GM12878 (cell line): ENCODE measurements at regions not wholly inside any gene's neighbourhood (a gene's known extent, or its start where the extent isn't known, plus 50 kb on each side); places are given as distances from the start of the nearest gene placed in this dataset.

Source experiments
- ATAC-seq: fragments of 200-7000 bp; cut with Tn5 transposase; 3 replicates; pipeline ENCODE4 v1.9.1; 2020; ENCODE audit warnings: mild to moderate bottlenecking, moderate library complexity
- BruUV-seq: library from RNA; stranded (reverse); fragments of 400-500 nt; replicated peaks from 2 replicates; lab custom pipeline; 2021; lab: Mats Ljungman, UMichigan
- CTCF ChIA-PET: fragments of 300-600 bp; sonication (Branson Sonifier 250); formaldehyde crosslinking; extraction: SDS; loops from one replicate; lab custom pipeline; 2021; ENCODE audit warnings: inconsistent platforms; lab: Yijun Ruan, JAX
- POLR2A ChIA-PET: fragments of 350-600 bp; formaldehyde crosslinking; extraction: SDS; loops from one replicate; lab custom pipeline; 2021; ENCODE audit warnings: inconsistent platforms; lab: Charles Lee
- RAD21 ChIA-PET: fragments of 300-600 bp; sonication (Branson Sonifier 250); formaldehyde crosslinking; loops from one replicate; lab custom pipeline; 2023; ENCODE audit warnings: antibody characterized with exemption; ENCODE audit not compliant: unreplicated experiment; lab: Charles Lee
- SMC1A ChIA-PET: fragments of 300-600 bp; sonication (Branson Sonifier 250); formaldehyde crosslinking; loops from one replicate; lab custom pipeline; 2023; ENCODE audit not compliant: unreplicated experiment, uncharacterized antibody; lab: Charles Lee
- DNase-seq: peaks from one replicate; pipeline ENCODE4 v3.0.0-alpha.2; 2011; ENCODE audit warnings: low read depth, low spot score
- FAIRE-seq: peaks from 3 replicates; lab custom pipeline; 2011; peaks lifted over from hg19 to GRCh38; lab: Jason Lieb, UNC
- H2AFZ ChIP-seq: 2 replicates; pipeline ENCODE4 v1.6.0; 2011; ENCODE audit warnings: low read depth, low read length, control low read depth; ENCODE audit not compliant: control insufficient read depth
- H3K27ac ChIP-seq: 2 replicates; pipeline ENCODE4 v1.5.1; 2011; ENCODE audit warnings: control low read depth; ENCODE audit not compliant: control insufficient read depth, insufficient read depth
- H3K27me3 ChIP-seq, 2 experiments: replicated peaks in 1 of 2; 2 replicates each; pipeline versions ENCODE4 v1.6.0 to v1.6.1; 2011; ENCODE audit warnings: low read length in 1 of 2; ENCODE audit not compliant: control insufficient read depth in 2 of 2, insufficient read depth in 2 of 2
- H3K36me3 ChIP-seq, 2 experiments: 2 replicates each; pipeline ENCODE4 v1.5.1; 2011; ENCODE audit warnings: low read length in 1 of 2; ENCODE audit not compliant: control insufficient read depth in 2 of 2, insufficient read depth in 2 of 2
- H3K4me1 ChIP-seq: 2 replicates; pipeline ENCODE4 v1.6.1; 2011; ENCODE audit warnings: mild to moderate bottlenecking, low read length, moderate library complexity, mixed read lengths; ENCODE audit not compliant: control insufficient read depth, insufficient read depth
- H3K4me2 ChIP-seq: 2 replicates; pipeline ENCODE4 v1.6.0; 2011; ENCODE audit warnings: control low read depth; ENCODE audit not compliant: control insufficient read depth, insufficient read depth
- H3K4me3 ChIP-seq: fragments of 200-600 bp; sonication (generic); 2 replicates; pipeline ENCODE4 v1.5.1; 2016
- H3K79me2 ChIP-seq: 2 replicates; pipeline ENCODE4 v1.6.0; 2011; ENCODE audit warnings: low read length; ENCODE audit not compliant: control insufficient read depth, insufficient read depth
- H3K9ac ChIP-seq: 2 replicates; pipeline ENCODE4 v1.8.0; 2011; ENCODE audit warnings: low read length, control low read depth, mixed read lengths; ENCODE audit not compliant: control insufficient read depth, insufficient read depth
- H3K9me3 ChIP-seq: replicated peaks from 3 replicates; pipeline ENCODE4 v1.5.1; 2011; ENCODE audit warnings: mild to moderate bottlenecking, low read length; ENCODE audit not compliant: control insufficient read depth, insufficient read depth
- H4K20me1 ChIP-seq: 2 replicates; pipeline ENCODE4 v1.6.0; 2011; ENCODE audit not compliant: control insufficient read depth, insufficient read depth
- CREM ChIP-seq: IDR thresholded peaks from 2 replicates; pipeline ENCODE4 v1.6.1; 2014; ENCODE audit warnings: antibody characterized with exemption, low read depth
- E2F4 ChIP-seq: IDR thresholded peaks from 2 replicates; pipeline ENCODE4 v1.6.1; 2012; ENCODE audit warnings: low read depth, low read length, improper control_type of control experiment
- FOS ChIP-seq: IDR thresholded peaks from 3 replicates; pipeline ENCODE4 v1.6.1; 2011; ENCODE audit warnings: borderline replicate concordance; ENCODE audit not compliant: insufficient read length; ENCODE audit errors: extremely low read depth
- GATAD2B ChIP-seq: fragments of 450-650 bp; conservative IDR thresholded peaks from 2 replicates; pipeline ENCODE4 v1.6.1; 2017; ENCODE audit warnings: low read depth, mild to moderate bottlenecking, moderate library complexity
- HDAC2 ChIP-seq: fragments of 200-600 bp; sonication (generic); IDR thresholded peaks from 2 replicates; pipeline ENCODE4 v1.6.1; 2017
- IKZF2 ChIP-seq, 2 experiments: fragments of 450-650 bp; IDR thresholded peaks; 2 replicates each; pipeline ENCODE4 v1.6.1; 2017; ENCODE audit warnings: mild to moderate bottlenecking in 2 of 2, moderate library complexity in 2 of 2
- KLF5 ChIP-seq: fragments of 450-650 bp; IDR thresholded peaks from 2 replicates; pipeline ENCODE4 v1.6.1; 2014; ENCODE audit warnings: mild to moderate bottlenecking; ENCODE audit not compliant: partially characterized antibody
- LARP7 ChIP-seq: fragments of 450-650 bp; IDR thresholded peaks from 2 replicates; pipeline ENCODE4 v1.6.1; 2017; ENCODE audit warnings: mild to moderate bottlenecking
- NFXL1 ChIP-seq: fragments of 450-650 bp; IDR thresholded peaks from 2 replicates; pipeline ENCODE4 v1.6.1; 2017; ENCODE audit warnings: antibody characterized with exemption, mild to moderate bottlenecking, borderline replicate concordance
- RELA ChIP-seq: fragments of 450-650 bp; IDR thresholded peaks from 2 replicates; pipeline ENCODE4 v1.8.0; 2014; ENCODE audit warnings: borderline replicate concordance; ENCODE audit not compliant: partially characterized antibody
- RELB ChIP-seq: fragments of 450-650 bp; IDR thresholded peaks from 2 replicates; pipeline ENCODE4 v1.6.1; 2017; ENCODE audit warnings: low read depth, mild to moderate bottlenecking, moderate library complexity
- SMAD1 ChIP-seq: fragments of 450-650 bp; IDR thresholded peaks from 2 replicates; pipeline ENCODE4 v1.6.1; 2018; ENCODE audit warnings: mild to moderate bottlenecking, low read depth; ENCODE audit not compliant: partially characterized antibody
- SMARCA5 ChIP-seq: fragments of 450-650 bp; IDR thresholded peaks from 2 replicates; pipeline ENCODE4 v1.6.1; 2017; ENCODE audit warnings: mild to moderate bottlenecking
- SMC3 ChIP-seq: IDR thresholded peaks from 2 replicates; pipeline ENCODE4 v1.6.1; 2011; ENCODE audit warnings: low read length, improper control_type of control experiment, borderline replicate concordance
- SUPT20H ChIP-seq: IDR thresholded peaks from 2 replicates; pipeline ENCODE4 v1.6.1; 2011; ENCODE audit warnings: low read depth, mild to moderate bottlenecking, low read length, moderate library complexity, borderline replicate concordance; ENCODE audit not compliant: control insufficient read depth
- TARDBP ChIP-seq: IDR thresholded peaks from 2 replicates; pipeline ENCODE4 v1.6.1; 2016; ENCODE audit warnings: borderline replicate concordance
- YY1 ChIP-seq: IDR thresholded peaks from 2 replicates; pipeline ENCODE4 v1.6.1; 2011; ENCODE audit warnings: low read depth, mild to moderate bottlenecking, low read length
- ZNF24 ChIP-seq: fragments of 450-650 bp; IDR thresholded peaks from 2 replicates; pipeline ENCODE4 v1.6.1; 2017; ENCODE audit warnings: antibody characterized with exemption, mild to moderate bottlenecking
- WGBS: methylation state at CpG from one replicate; pipeline ENCODE4 v1.1.6; 2016; ENCODE audit warnings: low lambda C conversion rate; ENCODE audit not compliant: insufficient replicate concordance, insufficient coverage; ENCODE audit errors: missing lambda C conversion rate; 5-methylcytosine and 5-hydroxymethylcytosine counted together
- in situ Hi-C: fragments of 300-500 bp; cut with MboI; formaldehyde crosslinking; loops from 9 replicates; pipeline ENCODE4 v1.14.3; 2018; ENCODE audit warnings: mixed read lengths
- intact Hi-C: fragments of 100-400 bp; cut with micrococcal nuclease; formaldehyde crosslinking; loops from one replicate; pipeline ENCODE4 v1.14.2; 2022; ENCODE audit not compliant: unreplicated experiment
- TF ChIP-seq, protein P1 (sequence below): IDR thresholded peaks from 2 replicates; pipeline ENCODE4 v1.6.1; 2012; ENCODE audit warnings: low read depth, low read length, improper control_type of control experiment

DNA sequence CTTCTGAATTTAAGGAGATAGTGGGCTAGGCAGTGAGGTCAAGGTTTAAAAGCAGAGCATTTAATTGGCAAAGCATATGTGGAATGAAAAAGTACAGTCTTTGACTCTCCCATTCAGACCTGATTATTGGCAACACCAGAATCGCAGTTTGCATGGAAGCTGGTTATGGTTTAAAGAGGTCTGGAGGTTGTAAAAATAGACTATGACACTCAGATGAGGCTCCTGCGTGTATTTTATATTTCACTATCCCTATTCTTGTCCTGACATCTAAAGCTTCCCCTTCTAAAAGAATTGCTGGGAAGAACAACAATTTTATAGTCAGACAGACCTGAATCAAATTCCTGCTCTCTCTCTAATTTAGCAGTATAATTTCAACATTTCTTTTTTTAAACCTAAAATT, 302.9 kb downstream of the PCDH7 start:
- Histone ChIP-seq H3K27ac (no peak overlapping the region), H3K27me3 (no peaks in the 10 kb centered on the region), H3K4me3 (no peak overlapping the region), H4K20me1 (no peaks in the 10 kb centered on the region)
- WGBS: 13% methylated on average over 2 of the region's 2 CpGs
- TF ChIP-seq GATAD2B (no peak), NFXL1 (no peak), SMAD1 (no peak), RELA (no peak), ZNF24 (no peak), LARP7 (no peak), SMARCA5 (no peak), SMC3 (no peak), KLF5 (no peak), TARDBP (no peak), YY1 (no peak), E2F4 (no peak), SUPT20H (no peak), IKZF2 (IDR thresholded peaks at IDR 0.05) (no peak), HDAC2 (no peak), FOS (no peak), CREM (no peak), RELB (no peak)
- TF ChIP-seq, protein P1, sequence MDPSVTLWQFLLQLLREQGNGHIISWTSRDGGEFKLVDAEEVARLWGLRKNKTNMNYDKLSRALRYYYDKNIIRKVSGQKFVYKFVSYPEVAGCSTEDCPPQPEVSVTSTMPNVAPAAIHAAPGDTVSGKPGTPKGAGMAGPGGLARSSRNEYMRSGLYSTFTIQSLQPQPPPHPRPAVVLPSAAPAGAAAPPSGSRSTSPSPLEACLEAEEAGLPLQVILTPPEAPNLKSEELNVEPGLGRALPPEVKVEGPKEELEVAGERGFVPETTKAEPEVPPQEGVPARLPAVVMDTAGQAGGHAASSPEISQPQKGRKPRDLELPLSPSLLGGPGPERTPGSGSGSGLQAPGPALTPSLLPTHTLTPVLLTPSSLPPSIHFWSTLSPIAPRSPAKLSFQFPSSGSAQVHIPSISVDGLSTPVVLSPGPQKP: no peak
- TF ChIP-seq, all 136 proteins: peak for 0
- Histone ChIP-seq H3K9me3 (no peaks in the 10 kb centered on the region), H3K9ac (no peak overlapping the region), H2AFZ (no peak overlapping the region), H3K79me2 (no peaks in the 10 kb centered on the region), H3K4me2 (no peak overlapping the region), H3K36me3 (no peaks in the 10 kb centered on the region), H3K4me1 (no peaks in the 10 kb centered on the region)
- intact Hi-C loops (no loop called here), in situ Hi-C loops (no loop called here)
- ChIA-PET POLR2A (no interaction called here), SMC1A (no interaction called here), RAD21 (no interaction called here), CTCF (no interaction called here)
- DNase-seq (no peak), FAIRE-seq (no peak), ATAC-seq (no peak)
- BruUV-seq: no TSS peak
